H1 (cell line): ENCODE measurements at regions not wholly inside any gene's neighbourhood (a gene's known extent, or its start where the extent isn't known, plus 50 kb on each side); places are given as distances from the start of the nearest gene placed in this dataset.

Experiments
- CTCF ChIA-PET: fragments of 300-600 bp; sonication (Branson Sonifier 250); formaldehyde crosslinking; loops from one replicate; lab custom pipeline; 2021; ENCODE audit not compliant: partially characterized antibody; lab: Charles Lee
- POLR2A ChIA-PET: fragments of 300-600 bp; sonication (Branson Sonifier 250); formaldehyde crosslinking; loops from one replicate; lab custom pipeline; 2021; ENCODE audit warnings: inconsistent platforms; ENCODE audit not compliant: partially characterized antibody; lab: Charles Lee
- DNase-seq, 2 experiments: peaks; one replicate each; pipeline versions ENCODE4 v3.0.0 to v3.0.0-alpha.2; 2010 to 2022; ENCODE audit warnings: low spot score in 2 of 2, low read depth in 1 of 2, mixed read lengths in 1 of 2
- FAIRE-seq: peaks from 2 replicates; lab custom pipeline; 2011; peaks lifted over from hg19 to GRCh38; lab: Jason Lieb, UNC
- H2AFZ ChIP-seq: 2 replicates; pipeline ENCODE4 v1.8.1; 2012; ENCODE audit warnings: low read length, inconsistent platforms
- H2AK5ac ChIP-seq: 2 replicates; pipeline ENCODE4 v1.6.1; 2013; ENCODE audit warnings: low read depth, low read length
- H2BK120ac ChIP-seq: replicated peaks from 2 replicates; pipeline ENCODE3; 2013; ENCODE audit warnings: low read depth, low read length, inconsistent platforms
- H2BK12ac ChIP-seq: 2 replicates; pipeline ENCODE4 v1.6.1; 2013; ENCODE audit warnings: low read depth, low read length
- H2BK15ac ChIP-seq: 2 replicates; pipeline ENCODE4 v1.6.1; 2013; ENCODE audit warnings: low read length
- H2BK20ac ChIP-seq: 2 replicates; pipeline ENCODE4 v1.6.1; 2013; ENCODE audit warnings: low read length
- H2BK5ac ChIP-seq: 2 replicates; pipeline ENCODE4 v1.6.1; 2013; ENCODE audit warnings: low read depth, low read length
- H3K14ac ChIP-seq: 2 replicates; pipeline ENCODE4 v1.6.1; 2013; ENCODE audit warnings: inconsistent platforms; ENCODE audit not compliant: insufficient read length
- H3K18ac ChIP-seq: 2 replicates; pipeline ENCODE4 v1.6.1; 2013; ENCODE audit warnings: low read length; ENCODE audit errors: extremely low read depth
- H3K23ac ChIP-seq: 2 replicates; pipeline ENCODE4 v1.6.1; 2013; ENCODE audit warnings: inconsistent platforms; ENCODE audit not compliant: insufficient read length
- H3K23me2 ChIP-seq: 2 replicates; pipeline ENCODE4 v1.6.1; 2013; ENCODE audit warnings: low read depth, low read length
- H3K27ac ChIP-seq: 2 replicates; pipeline ENCODE4 v1.6.1; 2011; ENCODE audit warnings: low read depth, low read length, inconsistent platforms
- H3K27me3 ChIP-seq, 4 experiments: replicated peaks in 1 of 4; 1 replicate in 1 of 4; 2 replicates in 3 of 4; pipeline versions ENCODE4 v1.6.1 to v1.8.1; 2011 to 2013; ENCODE audit warnings: low read length in 3 of 4, mild to moderate bottlenecking in 3 of 4, inconsistent platforms in 2 of 4, mixed read lengths in 2 of 4, moderate library complexity in 1 of 4; ENCODE audit not compliant: control insufficient read depth in 3 of 4, insufficient read depth in 3 of 4; ENCODE audit errors: extremely low read depth in 1 of 4
- H3K36me3 ChIP-seq, 4 experiments: 2 replicates each; pipeline versions ENCODE4 v1.6.1 to v1.8.1; 2011 to 2013; ENCODE audit warnings: mild to moderate bottlenecking in 4 of 4, low read length in 3 of 4, moderate library complexity in 2 of 4, control low read depth in 1 of 4, inconsistent platforms in 1 of 4; ENCODE audit not compliant: insufficient read depth in 4 of 4, control insufficient read depth in 2 of 4
- H3K4ac ChIP-seq: replicated peaks from 2 replicates; pipeline ENCODE3; 2013; ENCODE audit warnings: low read length, low read depth, mixed read lengths, inconsistent platforms; ENCODE audit not compliant: insufficient read length
- H3K4me1 ChIP-seq, 4 experiments: replicated peaks in 1 of 4; 1 replicate in 1 of 4; 2 replicates in 3 of 4; pipeline versions ENCODE4 v1.6.1 to v1.8.1; 2011 to 2013; ENCODE audit warnings: low read length in 3 of 4, inconsistent platforms in 2 of 4, mixed read lengths in 1 of 4; ENCODE audit not compliant: insufficient read depth in 4 of 4, control insufficient read depth in 3 of 4
- H3K4me2 ChIP-seq, 2 experiments: 2 replicates each; pipeline versions ENCODE4 v1.6.1 to v1.8.1; 2011 to 2013; ENCODE audit warnings: low read depth in 2 of 2, low read length in 2 of 2, control low read depth in 1 of 2, inconsistent platforms in 1 of 2, mild to moderate bottlenecking in 1 of 2; ENCODE audit not compliant: insufficient read depth in 1 of 2
- H3K4me3 ChIP-seq, 4 experiments: fragments of 200-600, 300-600 bp in 1 of 4; sonication (generic), shearing (Covaris generic), sonication (Bioruptor Twin) in 1 of 4; 2 replicates each; pipeline versions ENCODE4 v1.5.1 to v1.8.1; 2011 to 2016; ENCODE audit warnings: low read length in 4 of 4, low read depth in 3 of 4, control low read depth in 2 of 4, inconsistent platforms in 2 of 4, mild to moderate bottlenecking in 2 of 4, mixed read lengths in 1 of 4, moderate library complexity in 1 of 4; ENCODE audit not compliant: insufficient read depth in 2 of 4; ENCODE audit errors: extremely low read depth in 1 of 4
- H3K56ac ChIP-seq: replicated peaks from 2 replicates; pipeline ENCODE3; 2013; ENCODE audit warnings: low read depth, mild to moderate bottlenecking, mixed read lengths, low read length, inconsistent platforms; ENCODE audit not compliant: insufficient read length
- H3K79me1 ChIP-seq: 2 replicates; pipeline ENCODE4 v1.6.1; 2013; ENCODE audit warnings: low read depth, low read length, control low read depth
- H3K79me2 ChIP-seq, 2 experiments: 2 replicates each; pipeline versions ENCODE4 v1.6.1 to v1.8.1; 2012 to 2013; ENCODE audit warnings: low read length in 2 of 2, mild to moderate bottlenecking in 2 of 2, inconsistent platforms in 1 of 2; ENCODE audit not compliant: insufficient read depth in 2 of 2, control insufficient read depth in 1 of 2
- H3K9ac ChIP-seq, 4 experiments: replicated peaks in 1 of 4; 1 replicate in 1 of 4; 2 replicates in 3 of 4; pipeline versions ENCODE4 v1.6.1 to v1.8.1; 2011 to 2013; ENCODE audit warnings: low read depth in 3 of 4, low read length in 3 of 4, control low read depth in 2 of 4, mild to moderate bottlenecking in 2 of 4, moderate library complexity in 2 of 4, inconsistent platforms in 1 of 4; ENCODE audit errors: extremely low read depth in 1 of 4
- H3K9me3 ChIP-seq, 2 experiments: 2 replicates each; pipeline versions ENCODE4 v1.6.1 to v1.8.1; 2012 to 2013; ENCODE audit warnings: mild to moderate bottlenecking in 2 of 2, moderate library complexity in 2 of 2, control low read depth in 1 of 2, inconsistent platforms in 1 of 2, low read depth in 1 of 2, low read length in 1 of 2, mixed read lengths in 1 of 2; ENCODE audit not compliant: insufficient read depth in 2 of 2
- H4K20me1 ChIP-seq, 2 experiments: replicated peaks in 1 of 2; 2 replicates each; pipeline versions ENCODE3 to v1.8.1; 2011 to 2013; ENCODE audit warnings: inconsistent platforms in 2 of 2, low read length in 2 of 2, mild to moderate bottlenecking in 1 of 2; ENCODE audit not compliant: insufficient read depth in 2 of 2, control insufficient read depth in 1 of 2
- H4K5ac ChIP-seq: 2 replicates; pipeline ENCODE4 v1.6.1; 2013; ENCODE audit warnings: low read length, low read depth, mixed read lengths, inconsistent platforms; ENCODE audit not compliant: insufficient read length
- H4K8ac ChIP-seq: 2 replicates; pipeline ENCODE4 v1.8.0; 2013; ENCODE audit warnings: mild to moderate bottlenecking, moderate library complexity, low read length, inconsistent platforms; ENCODE audit not compliant: insufficient read depth; ENCODE audit errors: extremely low read depth
- H4K91ac ChIP-seq: replicated peaks from 2 replicates; pipeline ENCODE3; 2013; ENCODE audit warnings: low read length, mixed read lengths, inconsistent platforms; ENCODE audit not compliant: insufficient read length
- BRCA1 ChIP-seq: IDR thresholded peaks from 2 replicates; pipeline ENCODE4 v1.6.1; 2012; ENCODE audit warnings: low read depth, low read length, improper control_type of control experiment
- CEBPB ChIP-seq: IDR thresholded peaks from 2 replicates; pipeline ENCODE4 v1.6.1; 2012; ENCODE audit warnings: low read depth, low read length
- FOSL1 ChIP-seq: IDR thresholded peaks from 2 replicates; pipeline ENCODE4 v1.6.1; 2011; ENCODE audit warnings: mild to moderate bottlenecking, low read depth, low read length, moderate library complexity; ENCODE audit not compliant: insufficient read depth
- HDAC6 ChIP-seq: IDR thresholded peaks from one replicate; pipeline ENCODE4 v1.7.1; 2012; ENCODE audit warnings: low read depth, mild to moderate bottlenecking, inconsistent platforms, low read length, moderate library complexity
- JUN ChIP-seq: IDR thresholded peaks from 2 replicates; pipeline ENCODE4 v1.6.1; 2011; ENCODE audit warnings: low read depth, mild to moderate bottlenecking, improper control_type of control experiment, low read length
- NANOG ChIP-seq: IDR thresholded peaks from 2 replicates; pipeline ENCODE4 v1.6.1; 2011; ENCODE audit warnings: low read length, low read depth, mild to moderate bottlenecking, inconsistent platforms; ENCODE audit not compliant: insufficient read depth, poor library complexity, severe bottlenecking
- SIX5 ChIP-seq: IDR thresholded peaks from 2 replicates; pipeline ENCODE4 v1.6.1; 2011; ENCODE audit warnings: mild to moderate bottlenecking, low read depth, low read length
- SUZ12 ChIP-seq: fragments of 200-600 bp; sonication (generic); IDR thresholded peaks from 2 replicates; pipeline ENCODE4 v1.6.1; 2012; ENCODE audit warnings: mild to moderate bottlenecking, inconsistent platforms, low read length, moderate library complexity, mixed read lengths
- TAF1 ChIP-seq: IDR thresholded peaks from 2 replicates; pipeline ENCODE4 v1.6.1; 2011; ENCODE audit warnings: mild to moderate bottlenecking, low read depth, low read length
- USF2 ChIP-seq: IDR thresholded peaks from 2 replicates; pipeline ENCODE4 v1.6.1; 2011; ENCODE audit warnings: low read length, improper control_type of control experiment
- WGBS, 2 experiments: shearing (Covaris generic) in 1 of 2; methylation state at CpG; one replicate each; pipeline versions ENCODE4 v1.1.6 to v1.1.7; 2013 to 2015; ENCODE audit warnings: low lambda C conversion rate in 2 of 2, mixed read lengths in 2 of 2, inconsistent platforms in 1 of 2, low coverage in 1 of 2, missing lambda C conversion rate in 1 of 2; ENCODE audit not compliant: insufficient replicate concordance in 2 of 2, insufficient coverage in 1 of 2, insufficient read length in 1 of 2; ENCODE audit errors: extremely low coverage in 1 of 2, missing lambda C conversion rate in 1 of 2; 5-methylcytosine and 5-hydroxymethylcytosine counted together
- TF ChIP-seq, protein P1 (sequence below): IDR thresholded peaks from 2 replicates; pipeline ENCODE4 v1.6.1; 2012; ENCODE audit warnings: inconsistent platforms

DNA sequence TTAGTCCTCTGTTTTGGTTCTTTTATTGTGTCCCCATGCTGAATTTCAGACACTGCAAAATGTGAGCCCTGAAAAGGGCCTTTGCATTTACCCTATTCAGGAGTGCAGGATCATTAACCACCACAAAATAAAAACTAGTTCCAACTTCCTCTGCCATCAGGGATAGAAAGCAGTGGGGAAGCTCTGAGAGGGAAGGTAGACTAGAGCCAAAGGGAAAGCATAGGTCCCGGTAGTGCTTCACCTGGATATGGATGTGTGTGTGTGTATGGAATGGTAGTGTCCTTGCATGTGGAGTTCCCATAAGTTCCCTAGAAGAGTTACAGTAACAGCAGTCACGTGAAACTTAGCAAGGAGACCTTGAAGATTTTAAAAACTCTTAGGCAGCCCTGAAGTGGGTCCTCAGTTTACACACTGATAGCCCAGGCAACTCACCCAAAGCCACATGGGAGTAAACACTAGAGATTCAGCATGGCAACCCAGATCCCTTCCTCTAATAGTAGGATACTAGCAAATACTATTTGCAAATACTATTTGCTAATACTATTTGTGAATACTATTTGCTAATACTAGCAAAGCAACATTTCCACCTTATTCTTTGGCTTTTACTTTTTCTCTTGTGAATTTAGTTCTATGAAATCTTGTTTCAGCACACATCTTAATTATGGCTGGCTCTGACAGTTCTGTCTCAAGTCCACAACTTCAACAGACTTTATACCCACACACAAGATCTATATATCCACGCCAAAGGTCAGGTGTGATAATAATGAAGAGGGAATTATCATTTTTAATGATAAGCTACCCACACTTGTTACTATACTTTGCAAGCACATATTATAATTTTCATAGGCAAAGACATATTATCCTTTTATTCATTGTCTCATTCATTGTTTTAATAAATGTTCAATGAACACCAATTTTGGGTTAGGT, 70.4 kb upstream of the IFNE start:
- Histone ChIP-seq H2AFZ (no peak overlapping the region), H2BK120ac (no peak overlapping the region), H3K79me2 (peaks cover 0 to 20% of the 10 kb centered on the region in 2 experiments; a peak in 2 of 4 replicates), H3K18ac (peak overlapping the region; percentile 51; the same call in 1 of the 2 replicates), H3K56ac (no peak overlapping the region), H3K4me3 (no peak overlapping the region), H3K4ac (no peak overlapping the region), H3K36me3 (no peaks in the 10 kb centered on the region), H3K27ac (0 out of 2 replicates have a peak overlapping the region, but pooled peaks have one; percentile 12), H2BK15ac (no peak overlapping the region), H2AK5ac (no peak overlapping the region), H4K91ac (no peak overlapping the region), H3K4me1 (peaks cover 3 to 15% (median 8%) of the 10 kb centered on the region in 4 experiments; a peak in 6 of 7 replicates), H2BK5ac (no peak overlapping the region), H2BK12ac (no peak overlapping the region), H3K79me1 (no peaks in the 10 kb centered on the region), H3K9ac (no peak overlapping the region), H3K4me2 (peak overlapping the region in 1 of 2 experiments; percentile 41; a peak in 2 of 4 replicates), H3K23ac (no peak overlapping the region), H3K27me3 (no peaks in the 10 kb centered on the region), H4K5ac (no peak overlapping the region), H3K14ac (no peak overlapping the region), H4K20me1 (no peaks in the 10 kb centered on the region), H2BK20ac (no peak overlapping the region), H3K23me2 (no peaks in the 10 kb centered on the region), H3K9me3 (no peaks in the 10 kb centered on the region), H4K8ac (no peak overlapping the region)
- POLR2A ChIA-PET, result no interaction called here
- CTCF ChIA-PET, result interaction anchor here (0.8 kb wide), 1 partner anchor 18 kb away, joined by 3 read pairs; no protein-coding TSS in a partner anchor
- no peak for DNase-seq
- FAIRE-seq, result no peak
- WGBS, 2 experiments, result 81% methylated on average over 3 of the region's 3 CpGs; no CpG with 5 or more reads in 1 of the 2 experiments
- TF ChIP-seq BRCA1 (no peak), NANOG (no peak), JUN (no peak), SIX5 (no peak), SUZ12 (no peak), FOSL1 (no peak), HDAC6 (no peak), USF2 (no peak), TAF1 (no peak), CEBPB (no peak)
- TF ChIP-seq, protein P1, sequence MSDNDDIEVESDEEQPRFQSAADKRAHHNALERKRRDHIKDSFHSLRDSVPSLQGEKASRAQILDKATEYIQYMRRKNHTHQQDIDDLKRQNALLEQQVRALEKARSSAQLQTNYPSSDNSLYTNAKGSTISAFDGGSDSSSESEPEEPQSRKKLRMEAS, result no peak
